KG1 (cell line): ENCODE measurements at regions not wholly inside any gene's neighbourhood (a gene's known extent, or its start where the extent isn't known, plus 50 kb on each side); places are given as distances from the start of the nearest gene placed in this dataset.
"Not testable (repeated sequence)": the region's sequence is repeated elsewhere in the genome, so short reads cannot be mapped to it uniquely, and the experiment has no call there.

Experiments
- DNase-seq: peaks from one replicate; lab custom pipeline; 2025; lab: John Stamatoyannopoulos, UW

GRCh38 chr6:84871925-84872324 lies 107.5 kb upstream of the TBX18 start:
- DNase-seq = no peak

GRCh38 chr6:84870672-84871071 lies 106.3 kb upstream of the TBX18 start:
- DNase-seq = no peak

GRCh38 chr6:84868149-84868548 lies 103.8 kb upstream of the TBX18 start:
- DNase-seq = no peak

- DNase-seq = no peak
Observed at GRCh38 chr6:84867521-84867920, 103.1 kb upstream of the TBX18 start.

- no peak for DNase-seq
Observed at GRCh38 chr6:84866715-84867114, 102.3 kb upstream of the TBX18 start.

GRCh38 chr6:84865372-84865771 lies 101.0 kb upstream of the TBX18 start:
- DNase-seq = not testable (repeated sequence)

GRCh38 chr6:84862843-84863242 lies 98.4 kb upstream of the TBX18 start:
- no peak for DNase-seq

GRCh38 chr6:84860920-84861319 lies 96.5 kb upstream of the TBX18 start:
- DNase-seq = no peak

- DNase-seq = no peak
Observed at GRCh38 chr6:84860509-84860908, 96.1 kb upstream of the TBX18 start.

GRCh38 chr6:84854811-84855400 lies 90.5 kb upstream of the TBX18 start:
- DNase-seq = no peak

GRCh38 chr6:84853901-84854300 lies 89.5 kb upstream of the TBX18 start:
- no peak for DNase-seq

- DNase-seq = no peak
Observed at GRCh38 chr6:84848960-84849359, 84.6 kb upstream of the TBX18 start.

- DNase-seq = no peak
Observed at GRCh38 chr6:84847390-84848160, 83.2 kb upstream of the TBX18 start.

GRCh38 chr6:84842525-84843166 lies 78.2 kb upstream of the TBX18 start:
- no peak for DNase-seq

- not testable (repeated sequence) for DNase-seq
Observed at GRCh38 chr6:84837068-84837866, 72.9 kb upstream of the TBX18 start.

GRCh38 chr6:84836366-84836765 lies 72.0 kb upstream of the TBX18 start:
- no peak for DNase-seq

GRCh38 chr6:84835340-84835739 lies 70.9 kb upstream of the TBX18 start:
- no peak for DNase-seq

GRCh38 chr6:84831924-84832323 lies 67.5 kb upstream of the TBX18 start:
- not testable (repeated sequence) for DNase-seq

GRCh38 chr6:84825461-84825860 lies 61.1 kb upstream of the TBX18 start:
- DNase-seq = no peak

- DNase-seq = not testable (repeated sequence)
Observed at GRCh38 chr6:84821314-84821713, 56.9 kb upstream of the TBX18 start.

GRCh38 chr6:84816741-84817140 lies 52.3 kb upstream of the TBX18 start:
- DNase-seq = no peak
